Ovary (tissue), 7 donors: ENCODE measurements at regions not wholly inside any gene's neighbourhood (a gene's known extent, or its start where the extent isn't known, plus 50 kb on each side); places are given as distances from the start of the nearest gene placed in this dataset.

Experiments
- DNase-seq, 5 donors: peaks; one replicate each; pipeline ENCODE4 v3.0.0-alpha.2; 2019 to 2020
- H3K27ac ChIP-seq, 2 donors: fragments of 200-600 bp; one replicate each; pipeline versions ENCODE4 v1.5.1 to v1.8.0; 2019 to 2022
- H3K27me3 ChIP-seq: fragments of 200-600 bp; one replicate; pipeline ENCODE4 v1.8.0; 2022
- H3K36me3 ChIP-seq: fragments of 200-600 bp; sonication (generic); one replicate; pipeline ENCODE4 v1.5.1; 2019
- H3K4me1 ChIP-seq: one replicate; pipeline ENCODE4 v1.8.1; 2013; ENCODE audit warnings: mild to moderate bottlenecking, moderate library complexity; ENCODE audit not compliant: insufficient read depth
- H3K4me3 ChIP-seq: fragments of 200-600 bp; sonication (generic); one replicate; pipeline ENCODE4 v1.5.1; 2017
- H3K9me3 ChIP-seq, 2 donors: fragments of 200-600 bp in 1 of 2; sonication (generic) in 1 of 2; one replicate each; pipeline versions ENCODE4 v1.5.1 to v1.8.1; 2013 to 2019; ENCODE audit warnings: mild to moderate bottlenecking in 1 of 2, moderate library complexity in 1 of 2
- CTCF ChIP-seq, 3 donors: fragments of 450-650 bp in 2 of 3; fragments of 200-600 bp in 1 of 3; IDR thresholded peaks; one replicate each; pipeline versions ENCODE4 v1.5.1 to v1.8.0; 2016 to 2022; ENCODE audit warnings: antibody characterized with exemption in 3 of 3, mild to moderate bottlenecking in 1 of 3
- EP300 ChIP-seq: sonication (generic); formaldehyde crosslinking; IDR thresholded peaks from one replicate; pipeline ENCODE4 v1.6.1; 2017; ENCODE audit warnings: antibody characterized with exemption
- POLR2A ChIP-seq: fragments of 450-650 bp; IDR thresholded peaks from one replicate; pipeline ENCODE4 v1.6.1; 2017; ENCODE audit warnings: antibody characterized with exemption, mild to moderate bottlenecking, moderate library complexity
- WGBS, 3 donors: extraction: QIAGEN DNeasy Blood & Tissue Kit in 1 of 3; methylation state at CpG; one replicate each; pipeline versions ENCODE4 v1.1.5 to v1.1.7; 2013 to 2017; 5-methylcytosine and 5-hydroxymethylcytosine counted together
- intact Hi-C, 4 donors: fragments of 100-400 bp; cut with DNase I; formaldehyde crosslinking; loops; one replicate each; pipeline versions ENCODE4 v1.11.0 to v1.15.1; 2022 to 2023
- donor health status: DM: no; HTN: no; CAD: no; lungs with moderate emphysema.
- donor health status: DM: no; HTN: no; CAD: no.
- donor health status: Bipolar disorder and iron deficiency.
- donor health status: DM: no; HTN: no; CAD: no.
- donor health status: DM: yes; HTN: yes; CAD: no.

DNA sequence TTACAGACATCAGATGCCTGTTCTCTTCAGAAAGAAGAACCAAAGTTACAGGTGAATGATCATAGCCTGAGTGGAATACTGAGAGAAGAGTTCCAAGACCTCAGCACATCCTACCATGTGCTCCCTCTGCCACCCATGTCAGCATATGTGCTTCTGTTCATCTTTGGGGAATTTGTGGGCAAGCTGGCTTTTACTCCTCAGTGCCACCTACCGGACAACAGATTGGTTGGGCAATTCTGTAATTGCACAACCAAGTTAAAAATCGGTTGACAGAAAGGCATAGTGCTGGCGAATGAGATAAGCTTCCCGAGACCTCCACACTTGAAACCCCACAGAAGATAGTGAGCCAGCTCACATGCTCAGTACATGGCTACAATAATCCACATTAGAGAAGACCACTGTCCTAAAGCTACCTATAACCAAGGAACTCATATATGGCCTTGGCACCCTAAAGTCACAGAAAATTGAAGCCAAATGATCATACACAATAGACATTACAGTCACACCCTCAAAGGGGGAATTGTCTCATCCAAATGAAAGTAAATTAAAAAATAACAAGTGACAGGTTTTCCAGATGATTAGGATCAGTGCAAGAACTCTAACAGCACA is 1238.0 kb upstream of the NUDT12 start:
- Histone ChIP-seq H3K27me3 (no peaks in the 10 kb centered on the region), H3K9me3 (no peaks in the 10 kb centered on the region), H3K4me3 (no peak overlapping the region), H3K36me3 (no peaks in the 10 kb centered on the region), H3K27ac (no peak overlapping the region), H3K4me1 (no peaks in the 10 kb centered on the region)
- intact Hi-C loops = no loop called here
- 86 to 90% (median 90%) methylated on average over 4 of the region's 4 CpGs for WGBS, 3 donors
- TF ChIP-seq POLR2A (no peak), CTCF (IDR thresholded peaks at IDR 0.05) (no peak), EP300 (no peak)
- DNase-seq = no peak

DNA sequence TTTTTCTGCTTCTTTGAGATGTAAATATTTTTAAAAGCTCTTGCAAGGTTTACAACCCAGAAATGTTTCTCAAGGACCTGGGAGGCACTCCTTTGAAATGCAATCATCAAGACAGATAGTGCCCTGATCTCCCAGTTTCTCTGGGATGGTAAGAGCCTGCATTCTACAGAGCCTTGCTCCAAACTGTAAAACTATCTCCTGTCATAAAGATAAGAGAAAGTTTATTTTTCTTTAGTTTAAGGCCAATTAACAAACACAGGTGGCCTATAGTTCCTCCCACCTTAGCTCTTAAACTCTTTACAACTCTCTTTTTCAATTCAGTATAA is 1231.1 kb upstream of the NUDT12 start:
- DNase-seq = no peak
- Histone ChIP-seq H3K4me3 (no peak overlapping the region), H3K9me3 (no peaks in the 10 kb centered on the region), H3K4me1 (no peaks in the 10 kb centered on the region), H3K27me3 (no peaks in the 10 kb centered on the region), H3K27ac (no peak overlapping the region), H3K36me3 (no peaks in the 10 kb centered on the region)
- intact Hi-C loops = no loop called here
- TF ChIP-seq EP300 (no peak), CTCF (IDR thresholded peaks at IDR 0.05) (no peak), POLR2A (no peak)

DNA sequence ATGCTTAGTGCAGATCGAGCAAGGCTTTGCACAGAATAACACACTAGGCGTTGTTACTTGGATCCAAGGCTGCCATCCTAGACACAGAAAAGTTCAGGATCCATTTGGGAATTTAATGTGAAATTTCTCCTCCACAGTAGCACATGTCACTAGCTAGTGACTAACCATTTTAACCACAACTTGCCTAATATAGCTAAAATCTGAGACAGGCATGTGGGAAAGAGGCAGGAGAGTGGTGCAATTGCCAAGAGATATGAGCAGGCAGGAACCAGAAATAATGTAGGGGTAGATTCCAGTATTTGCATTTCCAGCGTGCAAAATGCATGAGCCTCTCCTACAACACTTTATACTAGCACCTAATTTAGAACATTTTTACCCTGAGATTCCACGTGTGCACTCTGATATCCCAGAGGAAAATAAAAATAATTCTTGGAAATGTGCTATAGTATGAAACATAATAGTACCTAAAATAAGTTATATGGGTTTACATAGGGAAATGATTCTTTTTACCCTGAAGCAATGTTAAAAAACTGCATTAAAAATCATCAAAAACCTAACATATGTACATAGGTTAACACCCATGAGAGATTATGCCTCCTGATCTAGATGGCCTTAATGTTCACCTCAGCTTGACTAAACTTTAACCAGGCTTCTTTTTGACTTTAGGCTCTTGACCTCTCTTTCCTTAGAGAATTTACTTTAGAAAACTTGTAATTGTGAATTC is 1230.6 kb upstream of the NUDT12 start:
- WGBS, 3 donors = 72 to 81% (median 74%) methylated on average over 4 of the region's 4 CpGs

DNA sequence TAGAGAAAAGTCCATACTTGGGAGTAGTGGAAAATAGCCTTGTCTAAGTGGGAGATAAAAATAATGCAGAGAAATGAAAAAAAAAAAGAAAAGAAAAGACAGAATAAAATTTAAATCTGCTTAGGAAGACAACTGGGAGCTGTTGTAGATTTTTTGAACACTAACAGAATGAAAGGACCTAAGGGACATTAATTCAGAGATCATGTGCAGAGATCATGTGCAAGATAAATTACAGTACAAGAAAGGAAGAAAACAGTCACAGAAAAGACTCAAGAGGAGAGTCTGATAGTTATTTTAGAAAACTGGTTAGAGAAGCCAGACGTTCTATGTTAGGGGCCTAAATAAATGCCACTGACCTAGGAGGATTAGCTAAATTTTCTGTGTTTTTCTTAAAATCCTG is 1226.8 kb upstream of the NUDT12 start:
- Histone ChIP-seq H3K4me1 (no peaks in the 10 kb centered on the region), H3K4me3 (no peak overlapping the region), H3K9me3 (no peaks in the 10 kb centered on the region), H3K27ac (no peak overlapping the region), H3K27me3 (no peaks in the 10 kb centered on the region), H3K36me3 (no peaks in the 10 kb centered on the region)
- DNase-seq = no peak
- TF ChIP-seq CTCF (IDR thresholded peaks at IDR 0.05) (no peak), EP300 (no peak), POLR2A (no peak)
- intact Hi-C loops = no loop called here
- WGBS, 3 donors = 0 to 11% (median 0%) methylated on average over 1 of the region's 1 CpG

More for the DNA sequence above, 1230.6 kb upstream of the NUDT12 start:
- DNase-seq = no peak
- no peaks in the 10 kb centered on the region for H3K36me3 ChIP-seq
- no peak for TF ChIP-seq EP300
- no peak for TF ChIP-seq POLR2A
- no peak for TF ChIP-seq CTCF (IDR thresholded peaks at IDR 0.05)
- intact Hi-C loops = no loop called here
- no peaks in the 10 kb centered on the region for H3K27me3 ChIP-seq
- H3K4me1 ChIP-seq = no peaks in the 10 kb centered on the region
- H3K27ac ChIP-seq = no peak overlapping the region
- H3K9me3 ChIP-seq = no peaks in the 10 kb centered on the region
- no peak overlapping the region for H3K4me3 ChIP-seq
